HEK293T (cell line): ENCODE measurements at regions not wholly inside any gene's neighbourhood (a gene's known extent, or its start where the extent isn't known, plus 50 kb on each side); places are given as distances from the start of the nearest gene placed in this dataset.

Source experiments
- ARNT ChIP-seq: fragments of 450-650 bp; IDR thresholded peaks from 2 replicates; pipeline ENCODE4 v1.6.1; 2017; ENCODE audit warnings: mild to moderate bottlenecking
- ELF4 ChIP-seq: fragments of 450-650 bp; IDR thresholded peaks from 2 replicates; pipeline ENCODE4 v1.6.1; 2017; ENCODE audit warnings: antibody characterized with exemption
- FOXA1 ChIP-seq: fragments of 450-650 bp; IDR thresholded peaks from 2 replicates; pipeline ENCODE4 v1.6.1; 2016; ENCODE audit warnings: mild to moderate bottlenecking
- FOXK2 ChIP-seq: fragments of 450-650 bp; IDR thresholded peaks from 2 replicates; pipeline ENCODE4 v1.6.1; 2016; ENCODE audit warnings: mild to moderate bottlenecking
- FOXM1 ChIP-seq: fragments of 450-650 bp; IDR thresholded peaks from 2 replicates; pipeline ENCODE4 v1.6.1; 2017; ENCODE audit warnings: mild to moderate bottlenecking, borderline replicate concordance
- HDGF ChIP-seq: fragments of 450-650 bp; IDR thresholded peaks from 2 replicates; pipeline ENCODE4 v1.6.1; 2017; ENCODE audit warnings: antibody characterized with exemption, borderline replicate concordance
- SP1 ChIP-seq: fragments of 450-650 bp; IDR thresholded peaks from 2 replicates; pipeline ENCODE4 v1.6.1; 2017
- SUZ12 ChIP-seq: fragments of 450-650 bp; IDR thresholded peaks from 2 replicates; pipeline ENCODE4 v1.6.1; 2016; ENCODE audit warnings: mild to moderate bottlenecking
- TARDBP ChIP-seq: fragments of 450-650 bp; IDR thresholded peaks from 2 replicates; pipeline ENCODE4 v1.6.1; 2016

DNA sequence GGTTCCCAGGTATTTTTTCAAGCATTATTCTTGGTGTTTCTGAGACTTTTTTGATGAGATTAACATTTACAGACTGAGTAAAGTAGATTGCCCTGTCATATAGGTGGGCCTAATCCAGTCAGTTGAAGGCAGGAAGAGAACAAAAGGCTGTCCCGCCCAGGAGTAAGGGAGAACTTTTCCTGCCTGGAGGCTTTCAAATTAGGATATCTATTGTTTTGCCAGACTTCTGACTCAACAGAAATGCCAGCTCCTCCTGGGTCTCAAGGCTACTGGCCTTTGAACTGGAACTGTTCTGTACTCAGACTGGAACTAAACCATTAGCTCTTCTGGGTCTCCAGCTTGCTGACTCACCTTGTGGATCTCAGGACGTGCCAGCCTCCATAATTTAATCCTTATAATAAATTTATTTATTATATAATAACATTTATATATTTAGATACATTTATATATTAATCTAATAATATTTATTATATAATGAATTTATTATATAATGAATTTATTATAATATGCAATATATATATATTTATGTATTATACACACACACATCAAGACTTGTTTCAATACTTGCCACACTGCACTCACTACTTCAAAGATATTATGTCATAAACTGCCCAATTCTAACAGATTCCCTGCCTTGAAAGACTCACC lies 510.8 kb upstream of the B3GALT2 start:
- TF ChIP-seq TARDBP, result no peak
- TF ChIP-seq SP1, result no peak
- TF ChIP-seq FOXM1, result no peak
- no peak for TF ChIP-seq ARNT
- TF ChIP-seq SUZ12, result no peak
- TF ChIP-seq FOXK2, result no peak
- TF ChIP-seq HDGF, result no peak
- TF ChIP-seq FOXA1, result no peak
- TF ChIP-seq ELF4, result no peak
